NB4 (cell line): ENCODE measurements at regions not wholly inside any gene's neighbourhood (a gene's known extent, or its start where the extent isn't known, plus 50 kb on each side); places are given as distances from the start of the nearest gene placed in this dataset.

Experiments used
- CTCF ChIP-seq: IDR thresholded peaks from one replicate; pipeline ENCODE4 v1.5.1; 2012; ENCODE audit warnings: low read depth, low read length
- MAX ChIP-seq: IDR thresholded peaks from 2 replicates; pipeline ENCODE4 v1.6.1; 2011; ENCODE audit warnings: low read depth, low read length
- MYC ChIP-seq: IDR thresholded peaks from 2 replicates; pipeline ENCODE4 v1.6.1; 2011; ENCODE audit warnings: low read depth, low read length
- POLR2A ChIP-seq: IDR thresholded peaks from 2 replicates; pipeline ENCODE4 v1.6.1; 2011; ENCODE audit warnings: mild to moderate bottlenecking; ENCODE audit not compliant: insufficient read length; ENCODE audit errors: extremely low read depth

GRCh38 chr7:24036033-24036412 is 248.0 kb upstream of the NPY start:
- no peak for TF ChIP-seq MYC
- TF ChIP-seq CTCF: no peak
- no peak for TF ChIP-seq POLR2A
- no peak for TF ChIP-seq MAX
